ENCODE measurements at regions not wholly inside any gene's neighbourhood (a gene's known extent, or its start where the extent isn't known, plus 50 kb on each side); places are given as distances from the start of the nearest gene placed in this dataset.
A peak's percentile ranks its signal among the peaks of the same experiment; 100 is the strongest.

DNA sequence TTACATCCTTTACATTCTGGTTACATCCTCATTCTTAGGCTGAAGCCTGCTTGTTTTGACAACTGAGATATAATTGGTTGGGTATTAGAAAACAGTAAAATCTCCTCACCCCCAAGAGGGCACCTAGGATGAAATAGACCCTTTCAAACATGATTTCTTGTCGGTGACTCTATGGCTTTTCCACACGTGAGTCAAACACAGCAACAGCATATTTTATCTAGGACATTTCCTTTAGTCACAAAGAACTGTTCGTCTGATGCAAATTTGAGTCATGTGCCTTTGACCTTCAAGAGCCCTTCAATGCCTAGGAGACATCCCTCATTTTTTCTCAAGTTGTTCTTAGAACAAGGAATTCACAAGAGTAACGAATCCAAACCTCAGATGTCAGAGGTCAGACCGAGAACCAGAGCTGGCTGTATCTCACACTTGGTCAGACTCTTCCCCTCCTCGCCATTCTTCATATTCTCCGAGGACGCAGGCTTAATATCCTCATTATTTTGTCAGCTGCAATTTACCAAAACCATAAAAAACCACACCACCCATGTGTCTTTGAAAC, 60.5 kb upstream of the ALKAL2 start:
- Histone ChIP-seq H3K79me1 (ENCODE audit: low read depth, low read length) (no peaks in the 10 kb centered on the region), H3K23me2 (ENCODE audit: low read depth, low read length) (no peaks in the 10 kb centered on the region), H3K14ac (ENCODE audit: insufficient read length) (no peak overlapping the region), H3K79me2 (ENCODE audit: control insufficient read depth in 1 of 2, insufficient read depth in 2 of 2, low read length in 2 of 2) (no peaks in the 10 kb centered on the region), H3K9me3 (ENCODE audit: insufficient read depth in 2 of 2, low read depth in 1 of 2, low read length in 1 of 2) (no peaks in the 10 kb centered on the region), H2BK15ac (ENCODE audit: low read length) (no peak overlapping the region), H3K4me3 (ENCODE audit: extremely low read depth in 1 of 4, insufficient read depth in 2 of 4, low read depth in 3 of 4, low read length in 4 of 4) (no peak overlapping the region), H4K5ac (ENCODE audit: insufficient read length, low read depth, low read length) (no peak overlapping the region), H2BK20ac (ENCODE audit: low read length) (no peak overlapping the region), H4K91ac (replicated peaks; ENCODE audit: insufficient read length, low read length) (no peak overlapping the region), H4K20me1 (replicated peaks in 1 of 2; ENCODE audit: control insufficient read depth in 1 of 2, insufficient read depth in 2 of 2, low read length in 2 of 2) (no peaks in the 10 kb centered on the region), H2BK12ac (ENCODE audit: low read depth, low read length) (no peak overlapping the region), H3K9ac (replicated peaks in 1 of 4; ENCODE audit: extremely low read depth in 1 of 4, low read depth in 3 of 4, low read length in 3 of 4) (no peak overlapping the region), H3K27me3 (replicated peaks in 1 of 4; ENCODE audit: control insufficient read depth in 3 of 4, extremely low read depth in 1 of 4, insufficient read depth in 3 of 4, low read length in 3 of 4) (no peaks in the 10 kb centered on the region), H3K23ac (ENCODE audit: insufficient read length) (no peak overlapping the region), H3K4ac (replicated peaks; ENCODE audit: insufficient read length, low read depth, low read length) (no peak overlapping the region), H3K36me3 (ENCODE audit: control insufficient read depth in 2 of 4, insufficient read depth in 4 of 4, low read length in 3 of 4) (no peaks in the 10 kb centered on the region), H2BK120ac (replicated peaks; ENCODE audit: low read depth, low read length) (no peak overlapping the region), H2BK5ac (ENCODE audit: low read depth, low read length) (no peak overlapping the region), H3K18ac (ENCODE audit: extremely low read depth, low read length) (no peak overlapping the region), H4K8ac (ENCODE audit: extremely low read depth, insufficient read depth, low read length) (no peak overlapping the region), H2AK5ac (ENCODE audit: low read depth, low read length) (no peak overlapping the region), H2AFZ (ENCODE audit: low read length) (0 out of 2 replicates have a peak overlapping the region, but pooled peaks have one; percentile 48), H3K4me2 (ENCODE audit: insufficient read depth in 1 of 2, low read depth in 2 of 2, low read length in 2 of 2) (no peak overlapping the region), H3K56ac (replicated peaks; ENCODE audit: insufficient read length, low read depth, low read length) (no peak overlapping the region), H3K4me1 (replicated peaks in 1 of 4; ENCODE audit: control insufficient read depth in 3 of 4, insufficient read depth in 4 of 4, low read length in 3 of 4) (no peaks in the 10 kb centered on the region), H3K27ac (ENCODE audit: low read depth, low read length) (no peak overlapping the region)
- DNase-seq (ENCODE audit: low read depth in 1 of 2, low spot score in 2 of 2): no peak
- WGBS, 2 experiments (ENCODE audit: extremely low coverage in 1 of 2, insufficient coverage in 1 of 2, insufficient read length in 1 of 2, insufficient replicate concordance in 2 of 2, low coverage in 1 of 2, low lambda C conversion rate in 2 of 2, missing lambda C conversion rate in 1 of 2): 88% methylated on average over 8 of the region's 8 CpGs; no CpG with 5 or more reads in 1 of the 2 experiments
- TF ChIP-seq RBBP5 (IDR thresholded peaks at IDR 0.05; ENCODE audit: borderline replicate concordance, low read depth, low read length) (no peak), E2F6 (IDR thresholded peaks at IDR 0.05) (no peak), POLR2A (IDR thresholded peaks at IDR 0.05; ENCODE audit: control extremely low read depth in 1 of 2, low read depth in 2 of 2, low read length in 2 of 2) (no peak), CREB1 (IDR thresholded peaks at IDR 0.05) (no peak), TAF1 (IDR thresholded peaks at IDR 0.05; ENCODE audit: low read depth, low read length) (no peak)
- no peak for FAIRE-seq
- CTCF ChIA-PET (ENCODE audit: partially characterized antibody): no interaction called here
- POLR2A ChIA-PET (ENCODE audit: partially characterized antibody): no interaction called here
